ENCODE measurements at regions not wholly inside any gene's neighbourhood (a gene's known extent, or its start where the extent isn't known, plus 50 kb on each side); places are given as distances from the start of the nearest gene placed in this dataset.

GRCh38 chr10:44463511-44464121 is 78.7 kb upstream of the CXCL12 start:
- Histone ChIP-seq H3K36me3 (no peaks in the 10 kb centered on the region), H3K27ac (no peak overlapping the region), H3K27me3 (peaks cover 8% of the 10 kb centered on the region), H3K4me3 (no peak overlapping the region), H3K9me3 (no peaks in the 10 kb centered on the region), H3K4me1 (peaks cover 0 to 10% (median 0%) of the 10 kb centered on the region in 3 donors)
- WGBS, 2 donors (ENCODE audit: low coverage in 1 of 2) = 45 to 53% methylated on average over 2 to 6 of the region's 6 CpGs
- TF ChIP-seq POLR2AphosphoS5 (IDR thresholded peaks at IDR 0.05) (no peak), EP300 (IDR thresholded peaks at IDR 0.05) (no peak), POLR2A (IDR thresholded peaks at IDR 0.05) (no peak), CTCF (IDR thresholded peaks at IDR 0.05) (no peak)
- ATAC-seq = no peak

GRCh38 chr10:44464503-44464902 is 79.6 kb upstream of the CXCL12 start:
- Histone ChIP-seq H3K4me1 (peaks cover 0 to 10% (median 0%) of the 10 kb centered on the region in 3 donors), H3K36me3 (no peaks in the 10 kb centered on the region), H3K4me3 (no peak overlapping the region), H3K27me3 (peaks cover 8% of the 10 kb centered on the region), H3K9me3 (no peaks in the 10 kb centered on the region), H3K27ac (no peak overlapping the region)
- TF ChIP-seq POLR2AphosphoS5 (IDR thresholded peaks at IDR 0.05) (no peak), EP300 (IDR thresholded peaks at IDR 0.05) (no peak), CTCF (IDR thresholded peaks at IDR 0.05) (no peak), POLR2A (IDR thresholded peaks at IDR 0.05) (no peak)
- no peak for ATAC-seq
- WGBS, 2 donors (ENCODE audit: low coverage in 1 of 2) = 0 to 39% methylated on average over 1 to 2 of the region's 2 CpGs

GRCh38 chr10:44465401-44466115 is 80.7 kb upstream of the CXCL12 start:
- Histone ChIP-seq H3K4me1 (peaks cover 0 to 10% (median 0%) of the 10 kb centered on the region in 3 donors), H3K27me3 (peaks cover 8% of the 10 kb centered on the region), H3K9me3 (no peaks in the 10 kb centered on the region), H3K4me3 (no peak overlapping the region), H3K36me3 (no peaks in the 10 kb centered on the region), H3K27ac (no peak overlapping the region)
- 47 to 55% methylated on average over 11 of the region's 11 CpGs for WGBS, 2 donors (ENCODE audit: low coverage in 1 of 2)
- no peak for ATAC-seq
- no peak for TF ChIP-seq POLR2AphosphoS5 (IDR thresholded peaks at IDR 0.05)
- no peak for TF ChIP-seq EP300 (IDR thresholded peaks at IDR 0.05)

- Histone ChIP-seq H3K4me3 (no peak overlapping the region), H3K4me1 (peaks cover 0 to 10% (median 0%) of the 10 kb centered on the region in 3 donors), H3K36me3 (no peaks in the 10 kb centered on the region), H3K27me3 (peaks cover 8% of the 10 kb centered on the region), H3K9me3 (no peaks in the 10 kb centered on the region), H3K27ac (no peak overlapping the region)
- no peak for ATAC-seq
- TF ChIP-seq EP300 (IDR thresholded peaks at IDR 0.05) (no peak), POLR2AphosphoS5 (IDR thresholded peaks at IDR 0.05) (no peak), POLR2A (IDR thresholded peaks at IDR 0.05) (no peak), CTCF (IDR thresholded peaks at IDR 0.05) (no peak)
- WGBS, 2 donors (ENCODE audit: low coverage in 1 of 2) = 94 to 100% methylated on average over 1 to 2 of the region's 2 CpGs
Observed at GRCh38 chr10:44466236-44466635, 81.3 kb upstream of the CXCL12 start.

- WGBS, 2 donors (ENCODE audit: low coverage in 1 of 2) = 75% methylated on average over 2 of the region's 2 CpGs; no CpG with 5 or more reads in 1 of the 2 donors
- H3K4me1 ChIP-seq = peaks cover 0 to 10% (median 0%) of the 10 kb centered on the region in 3 donors
Observed at GRCh38 chr10:44467090-44467489, 82.2 kb upstream of the CXCL12 start.

More at GRCh38 chr10:44467090-44467489, 82.2 kb upstream of the CXCL12 start:
- no peak overlapping the region for H3K4me3 ChIP-seq
- no peaks in the 10 kb centered on the region for H3K9me3 ChIP-seq
- H3K36me3 ChIP-seq = no peaks in the 10 kb centered on the region
- peaks cover under 1% of the 10 kb centered on the region for H3K27me3 ChIP-seq
- ATAC-seq = no peak
- no peak overlapping the region for H3K27ac ChIP-seq
- TF ChIP-seq CTCF (IDR thresholded peaks at IDR 0.05) (no peak), POLR2AphosphoS5 (IDR thresholded peaks at IDR 0.05) (no peak), EP300 (IDR thresholded peaks at IDR 0.05) (no peak), POLR2A (IDR thresholded peaks at IDR 0.05) (no peak)
